ENCODE measurements at regions not wholly inside any gene's neighbourhood (a gene's known extent, or its start where the extent isn't known, plus 50 kb on each side); places are given as distances from the start of the nearest gene placed in this dataset.
"Not testable (repeated sequence)": the region's sequence is repeated elsewhere in the genome, so short reads cannot be mapped to it uniquely, and the experiment has no call there.

- H3K4me1 ChIP-seq (ENCODE audit: control insufficient read depth in 3 of 3, insufficient read depth in 3 of 3, low read length in 3 of 3) = no peaks in the 10 kb centered on the region
- no peaks in the 10 kb centered on the region for H3K27me3 ChIP-seq (ENCODE audit: control insufficient read depth in 3 of 3, insufficient read depth in 3 of 3, low read length in 3 of 3)
- no peaks in the 10 kb centered on the region for H3K36me3 ChIP-seq (ENCODE audit: control insufficient read depth in 3 of 3, insufficient read depth in 3 of 3, low read length in 3 of 3)
- H3K4me3 ChIP-seq (ENCODE audit: low read length in 3 of 3) = no peak overlapping the region
- no peak overlapping the region for H3K27ac ChIP-seq (ENCODE audit: low read depth, low read length)
- H3K9ac ChIP-seq (ENCODE audit: low read depth in 1 of 3, low read length in 3 of 3) = no peak overlapping the region
- H3K9me3 ChIP-seq (ENCODE audit: control insufficient read depth in 3 of 3, low read length in 3 of 3) = no peaks in the 10 kb centered on the region
Measured at GRCh38 chr5:28666110-28666509, 1627.7 kb upstream of the CDH9 start.

GRCh38 chr5:28648108-28648507, 1609.7 kb upstream of the CDH9 start:
- H3K9ac ChIP-seq (ENCODE audit: low read depth in 1 of 3, low read length in 3 of 3) = no peak overlapping the region
- H3K36me3 ChIP-seq (ENCODE audit: control insufficient read depth in 3 of 3, insufficient read depth in 3 of 3, low read length in 3 of 3) = no peaks in the 10 kb centered on the region
- H3K4me3 ChIP-seq (ENCODE audit: low read length in 3 of 3) = no peak overlapping the region
- no peaks in the 10 kb centered on the region for H3K27me3 ChIP-seq (ENCODE audit: control insufficient read depth in 3 of 3, insufficient read depth in 3 of 3, low read length in 3 of 3)
- H3K9me3 ChIP-seq (ENCODE audit: control insufficient read depth in 3 of 3, low read length in 3 of 3) = no peaks in the 10 kb centered on the region
- no peaks in the 10 kb centered on the region for H3K4me1 ChIP-seq (ENCODE audit: control insufficient read depth in 3 of 3, insufficient read depth in 3 of 3, low read length in 3 of 3)
- H3K27ac ChIP-seq (ENCODE audit: low read depth, low read length) = no peak overlapping the region

- no peak overlapping the region for H3K4me3 ChIP-seq (ENCODE audit: low read length in 3 of 3)
- no peaks in the 10 kb centered on the region for H3K27me3 ChIP-seq (ENCODE audit: control insufficient read depth in 3 of 3, insufficient read depth in 3 of 3, low read length in 3 of 3)
- H3K36me3 ChIP-seq (ENCODE audit: control insufficient read depth in 3 of 3, insufficient read depth in 3 of 3, low read length in 3 of 3) = no peaks in the 10 kb centered on the region
- no peak overlapping the region for H3K27ac ChIP-seq (ENCODE audit: low read depth, low read length)
- H3K9ac ChIP-seq (ENCODE audit: low read depth in 1 of 3, low read length in 3 of 3) = no peak overlapping the region
- no peaks in the 10 kb centered on the region for H3K4me1 ChIP-seq (ENCODE audit: control insufficient read depth in 3 of 3, insufficient read depth in 3 of 3, low read length in 3 of 3)
- no peaks in the 10 kb centered on the region for H3K9me3 ChIP-seq (ENCODE audit: control insufficient read depth in 3 of 3, low read length in 3 of 3)
Measured at GRCh38 chr5:28632607-28633006, 1594.2 kb upstream of the CDH9 start.

GRCh38 chr5:28603869-28604268, 1565.5 kb upstream of the CDH9 start:
- no peak overlapping the region for H3K27ac ChIP-seq (ENCODE audit: low read depth, low read length)
- H3K9me3 ChIP-seq (ENCODE audit: control insufficient read depth in 3 of 3, low read length in 3 of 3) = peaks cover 0 to 6% (median 2%) of the 10 kb centered on the region in 3 donors
- no peaks in the 10 kb centered on the region for H3K27me3 ChIP-seq (ENCODE audit: control insufficient read depth in 3 of 3, insufficient read depth in 3 of 3, low read length in 3 of 3)
- no peaks in the 10 kb centered on the region for H3K36me3 ChIP-seq (ENCODE audit: control insufficient read depth in 3 of 3, insufficient read depth in 3 of 3, low read length in 3 of 3)
- no peak overlapping the region for H3K4me3 ChIP-seq (ENCODE audit: low read length in 3 of 3)
- H3K9ac ChIP-seq (ENCODE audit: low read depth in 1 of 3, low read length in 3 of 3) = no peak overlapping the region
- no peaks in the 10 kb centered on the region for H3K4me1 ChIP-seq (ENCODE audit: control insufficient read depth in 3 of 3, insufficient read depth in 3 of 3, low read length in 3 of 3)

GRCh38 chr5:28602429-28602828, 1564.0 kb upstream of the CDH9 start:
- H3K4me1 ChIP-seq (ENCODE audit: control insufficient read depth in 3 of 3, insufficient read depth in 3 of 3, low read length in 3 of 3) = no peaks in the 10 kb centered on the region
- no peak overlapping the region for H3K9ac ChIP-seq (ENCODE audit: low read depth in 1 of 3, low read length in 3 of 3)
- no peak overlapping the region for H3K27ac ChIP-seq (ENCODE audit: low read depth, low read length)
- no peak overlapping the region for H3K4me3 ChIP-seq (ENCODE audit: low read length in 3 of 3)
- H3K9me3 ChIP-seq (ENCODE audit: control insufficient read depth in 3 of 3, low read length in 3 of 3) = peaks cover 0 to 2% (median 0%) of the 10 kb centered on the region in 3 donors
- no peaks in the 10 kb centered on the region for H3K27me3 ChIP-seq (ENCODE audit: control insufficient read depth in 3 of 3, insufficient read depth in 3 of 3, low read length in 3 of 3)
- no peaks in the 10 kb centered on the region for H3K36me3 ChIP-seq (ENCODE audit: control insufficient read depth in 3 of 3, insufficient read depth in 3 of 3, low read length in 3 of 3)

GRCh38 chr5:28596707-28597106, 1558.3 kb upstream of the CDH9 start:
- H3K9ac ChIP-seq (ENCODE audit: low read depth in 1 of 3, low read length in 3 of 3); H3K36me3 ChIP-seq (ENCODE audit: control insufficient read depth in 3 of 3, insufficient read depth in 3 of 3, low read length in 3 of 3); H3K27ac ChIP-seq (ENCODE audit: low read depth, low read length); H3K27me3 ChIP-seq (ENCODE audit: control insufficient read depth in 3 of 3, insufficient read depth in 3 of 3, low read length in 3 of 3); H3K9me3 ChIP-seq (ENCODE audit: control insufficient read depth in 3 of 3, low read length in 3 of 3); H3K4me3 ChIP-seq (ENCODE audit: low read length in 3 of 3); H3K4me1 ChIP-seq (ENCODE audit: control insufficient read depth in 3 of 3, insufficient read depth in 3 of 3, low read length in 3 of 3): not testable (repeated sequence)

GRCh38 chr5:28580616-28581015, 1542.2 kb upstream of the CDH9 start:
- H3K27me3 ChIP-seq (ENCODE audit: control insufficient read depth in 3 of 3, insufficient read depth in 3 of 3, low read length in 3 of 3) = no peaks in the 10 kb centered on the region
- H3K36me3 ChIP-seq (ENCODE audit: control insufficient read depth in 3 of 3, insufficient read depth in 3 of 3, low read length in 3 of 3) = no peaks in the 10 kb centered on the region
- no peak overlapping the region for H3K4me3 ChIP-seq (ENCODE audit: low read length in 3 of 3)
- H3K9me3 ChIP-seq (ENCODE audit: control insufficient read depth in 3 of 3, low read length in 3 of 3) = no peaks in the 10 kb centered on the region
- no peak overlapping the region for H3K27ac ChIP-seq (ENCODE audit: low read depth, low read length)
- no peaks in the 10 kb centered on the region for H3K4me1 ChIP-seq (ENCODE audit: control insufficient read depth in 3 of 3, insufficient read depth in 3 of 3, low read length in 3 of 3)
- no peak overlapping the region for H3K9ac ChIP-seq (ENCODE audit: low read depth in 1 of 3, low read length in 3 of 3)

- Histone ChIP-seq H3K36me3 (ENCODE audit: control insufficient read depth in 3 of 3, insufficient read depth in 3 of 3, low read length in 3 of 3) (no peaks in the 10 kb centered on the region), H3K4me3 (ENCODE audit: low read length in 3 of 3) (no peak overlapping the region), H3K9ac (ENCODE audit: low read depth in 1 of 3, low read length in 3 of 3) (no peak overlapping the region), H3K27ac (ENCODE audit: low read depth, low read length) (no peak overlapping the region), H3K4me1 (ENCODE audit: control insufficient read depth in 3 of 3, insufficient read depth in 3 of 3, low read length in 3 of 3) (no peaks in the 10 kb centered on the region), H3K27me3 (ENCODE audit: control insufficient read depth in 3 of 3, insufficient read depth in 3 of 3, low read length in 3 of 3) (no peaks in the 10 kb centered on the region), H3K9me3 (ENCODE audit: control insufficient read depth in 3 of 3, low read length in 3 of 3) (no peaks in the 10 kb centered on the region)
Measured at GRCh38 chr5:28576022-28576421, 1537.6 kb upstream of the CDH9 start.

GRCh38 chr5:28575368-28575767, 1537.0 kb upstream of the CDH9 start:
- Histone ChIP-seq H3K9ac (ENCODE audit: low read depth in 1 of 3, low read length in 3 of 3) (no peak overlapping the region), H3K9me3 (ENCODE audit: control insufficient read depth in 3 of 3, low read length in 3 of 3) (no peaks in the 10 kb centered on the region), H3K27ac (ENCODE audit: low read depth, low read length) (no peak overlapping the region), H3K27me3 (ENCODE audit: control insufficient read depth in 3 of 3, insufficient read depth in 3 of 3, low read length in 3 of 3) (no peaks in the 10 kb centered on the region), H3K4me3 (ENCODE audit: low read length in 3 of 3) (no peak overlapping the region), H3K36me3 (ENCODE audit: control insufficient read depth in 3 of 3, insufficient read depth in 3 of 3, low read length in 3 of 3) (no peaks in the 10 kb centered on the region), H3K4me1 (ENCODE audit: control insufficient read depth in 3 of 3, insufficient read depth in 3 of 3, low read length in 3 of 3) (no peaks in the 10 kb centered on the region)

GRCh38 chr5:28574606-28575005, 1536.2 kb upstream of the CDH9 start:
- no peaks in the 10 kb centered on the region for H3K36me3 ChIP-seq (ENCODE audit: control insufficient read depth in 3 of 3, insufficient read depth in 3 of 3, low read length in 3 of 3)
- no peaks in the 10 kb centered on the region for H3K27me3 ChIP-seq (ENCODE audit: control insufficient read depth in 3 of 3, insufficient read depth in 3 of 3, low read length in 3 of 3)
- no peak overlapping the region for H3K27ac ChIP-seq (ENCODE audit: low read depth, low read length)
- H3K4me3 ChIP-seq (ENCODE audit: low read length in 3 of 3) = no peak overlapping the region
- H3K9me3 ChIP-seq (ENCODE audit: control insufficient read depth in 3 of 3, low read length in 3 of 3) = no peaks in the 10 kb centered on the region
- H3K4me1 ChIP-seq (ENCODE audit: control insufficient read depth in 3 of 3, insufficient read depth in 3 of 3, low read length in 3 of 3) = no peaks in the 10 kb centered on the region
- no peak overlapping the region for H3K9ac ChIP-seq (ENCODE audit: low read depth in 1 of 3, low read length in 3 of 3)

- Histone ChIP-seq H3K27ac (ENCODE audit: low read depth, low read length) (no peak overlapping the region), H3K9me3 (ENCODE audit: control insufficient read depth in 3 of 3, low read length in 3 of 3) (peaks cover 0 to 2% (median 0%) of the 10 kb centered on the region in 3 donors), H3K4me3 (ENCODE audit: low read length in 3 of 3) (no peak overlapping the region), H3K4me1 (ENCODE audit: control insufficient read depth in 3 of 3, insufficient read depth in 3 of 3, low read length in 3 of 3) (no peaks in the 10 kb centered on the region), H3K9ac (ENCODE audit: low read depth in 1 of 3, low read length in 3 of 3) (no peak overlapping the region), H3K27me3 (ENCODE audit: control insufficient read depth in 3 of 3, insufficient read depth in 3 of 3, low read length in 3 of 3) (no peaks in the 10 kb centered on the region), H3K36me3 (ENCODE audit: control insufficient read depth in 3 of 3, insufficient read depth in 3 of 3, low read length in 3 of 3) (no peaks in the 10 kb centered on the region)
Measured at GRCh38 chr5:28567048-28567447, 1528.7 kb upstream of the CDH9 start.

All from skeletal muscle tissue (tissue), 3 donors.